HL-60 (cell line): ENCODE measurements at regions not wholly inside any gene's neighbourhood (a gene's known extent, or its start where the extent isn't known, plus 50 kb on each side); places are given as distances from the start of the nearest gene placed in this dataset.

Experiments
- POLR2AphosphoS5 ChIP-seq: IDR thresholded peaks from 2 replicates; pipeline ENCODE4 v1.6.1; 2012; ENCODE audit warnings: low read depth
- TF ChIP-seq, protein P1 (sequence below): IDR thresholded peaks from one replicate; pipeline ENCODE4 v1.5.1; 2011; ENCODE audit warnings: low read length, control low read depth, inconsistent platforms; ENCODE audit not compliant: insufficient read depth

DNA sequence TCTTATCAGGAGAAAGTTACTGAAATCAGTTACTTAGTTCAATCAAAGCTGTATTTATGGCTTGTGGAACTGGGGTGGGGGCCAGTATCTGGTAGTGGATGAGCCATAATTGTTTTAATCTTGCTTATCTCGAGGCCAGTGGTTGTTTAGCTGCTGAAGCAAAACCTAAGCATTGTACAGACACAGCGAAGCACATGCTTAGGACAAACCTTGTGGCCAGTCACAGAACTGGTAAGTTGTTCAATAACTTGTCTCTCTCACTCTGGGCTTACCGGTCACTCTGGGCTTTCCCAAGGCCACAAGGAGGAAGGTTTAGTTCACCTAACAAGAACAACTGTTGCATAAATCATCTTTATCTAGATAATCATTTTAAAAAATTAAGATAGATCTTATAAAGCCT lies 296.6 kb upstream of the NETO1 start:
- TF ChIP-seq, protein P1, sequence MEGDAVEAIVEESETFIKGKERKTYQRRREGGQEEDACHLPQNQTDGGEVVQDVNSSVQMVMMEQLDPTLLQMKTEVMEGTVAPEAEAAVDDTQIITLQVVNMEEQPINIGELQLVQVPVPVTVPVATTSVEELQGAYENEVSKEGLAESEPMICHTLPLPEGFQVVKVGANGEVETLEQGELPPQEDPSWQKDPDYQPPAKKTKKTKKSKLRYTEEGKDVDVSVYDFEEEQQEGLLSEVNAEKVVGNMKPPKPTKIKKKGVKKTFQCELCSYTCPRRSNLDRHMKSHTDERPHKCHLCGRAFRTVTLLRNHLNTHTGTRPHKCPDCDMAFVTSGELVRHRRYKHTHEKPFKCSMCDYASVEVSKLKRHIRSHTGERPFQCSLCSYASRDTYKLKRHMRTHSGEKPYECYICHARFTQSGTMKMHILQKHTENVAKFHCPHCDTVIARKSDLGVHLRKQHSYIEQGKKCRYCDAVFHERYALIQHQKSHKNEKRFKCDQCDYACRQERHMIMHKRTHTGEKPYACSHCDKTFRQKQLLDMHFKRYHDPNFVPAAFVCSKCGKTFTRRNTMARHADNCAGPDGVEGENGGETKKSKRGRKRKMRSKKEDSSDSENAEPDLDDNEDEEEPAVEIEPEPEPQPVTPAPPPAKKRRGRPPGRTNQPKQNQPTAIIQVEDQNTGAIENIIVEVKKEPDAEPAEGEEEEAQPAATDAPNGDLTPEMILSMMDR, result no peak
- no peak for TF ChIP-seq POLR2AphosphoS5
